Endothelial cell of umbilical vein (primary cell): ENCODE measurements at regions not wholly inside any gene's neighbourhood (a gene's known extent, or its start where the extent isn't known, plus 50 kb on each side); places are given as distances from the start of the nearest gene placed in this dataset.

Experiments used
- BruUV-seq: library from RNA; stranded (reverse); fragments of 400-500 nt; replicated peaks from 2 replicates; lab custom pipeline; 2021; lab: Mats Ljungman, UMichigan
- CTCF ChIA-PET: fragments of 300-600, 350-600 bp; sonication (Branson Sonifier 250); formaldehyde crosslinking; loops from one replicate; lab custom pipeline; 2021; ENCODE audit warnings: antibody characterized with exemption, inconsistent platforms; lab: Charles Lee
- POLR2A ChIA-PET: fragments of 300-600, 350-600 bp; sonication (Branson Sonifier 250); formaldehyde crosslinking; loops from one replicate; lab custom pipeline; 2021; ENCODE audit warnings: antibody characterized with exemption, inconsistent platforms; lab: Charles Lee
- DNase-seq: peaks from one replicate; pipeline ENCODE4 v3.0.0-alpha.2; 2011; ENCODE audit warnings: low read depth, low spot score
- FAIRE-seq: peaks from 2 replicates; lab custom pipeline; 2011; peaks lifted over from hg19 to GRCh38; lab: Jason Lieb, UNC
- H2AFZ ChIP-seq: 2 replicates; pipeline ENCODE4 v1.6.0; 2012; ENCODE audit warnings: low read depth, low read length, control low read depth, inconsistent platforms
- H3K27ac ChIP-seq: 2 replicates; pipeline ENCODE4 v1.5.1; 2011; ENCODE audit warnings: low read depth, mild to moderate bottlenecking, control low read depth, low read length, moderate library complexity; ENCODE audit not compliant: insufficient read depth
- H3K27me3 ChIP-seq, 2 experiments: 2 replicates each; pipeline versions ENCODE4 v1.6.0 to v1.6.1; 2011; ENCODE audit warnings: low read length in 2 of 2, mixed read lengths in 1 of 2; ENCODE audit not compliant: control insufficient read depth in 2 of 2, insufficient read depth in 2 of 2
- H3K36me3 ChIP-seq, 2 experiments: 2 replicates in 1 of 2; 3 replicates in 1 of 2; pipeline ENCODE4 v1.5.1; 2011; ENCODE audit warnings: low read length in 2 of 2, mild to moderate bottlenecking in 1 of 2, moderate library complexity in 1 of 2; ENCODE audit not compliant: control insufficient read depth in 2 of 2, insufficient read depth in 2 of 2; ENCODE audit errors: extremely low read depth in 1 of 2
- H3K4me1 ChIP-seq: 3 replicates; pipeline ENCODE4 v1.5.1; 2011; ENCODE audit warnings: mild to moderate bottlenecking, low read length; ENCODE audit not compliant: control insufficient read depth, insufficient read depth; ENCODE audit errors: extremely low read depth
- H3K4me2 ChIP-seq: 2 replicates; pipeline ENCODE4 v1.6.1; 2011; ENCODE audit warnings: low read length, control low read depth, mixed read lengths; ENCODE audit not compliant: insufficient read depth
- H3K4me3 ChIP-seq, 3 experiments: fragments of 200-600 bp in 1 of 3; sonication (generic), shearing (Covaris generic) in 1 of 3; replicated peaks in 1 of 3; 2 replicates each; pipeline ENCODE4 v1.5.1; 2011 to 2016; ENCODE audit warnings: control low read depth in 3 of 3, low read length in 3 of 3, mild to moderate bottlenecking in 2 of 3, inconsistent platforms in 1 of 3, low read depth in 1 of 3, moderate library complexity in 1 of 3; ENCODE audit not compliant: insufficient read depth in 1 of 3
- H3K79me2 ChIP-seq: 2 replicates; pipeline ENCODE4 v1.6.0; 2012; ENCODE audit warnings: low read length, inconsistent platforms; ENCODE audit not compliant: control insufficient read depth, insufficient read depth
- H3K9ac ChIP-seq: replicated peaks from 2 replicates; pipeline ENCODE3; 2011; ENCODE audit warnings: low read length, control low read depth; ENCODE audit not compliant: insufficient read depth; ENCODE audit errors: extremely low read depth
- H3K9me1 ChIP-seq: replicated peaks from 3 replicates; pipeline ENCODE4 v1.6.0; 2011; ENCODE audit warnings: mild to moderate bottlenecking, low read length; ENCODE audit not compliant: control insufficient read depth, insufficient read depth; ENCODE audit errors: extremely low read depth
- H3K9me3 ChIP-seq: replicated peaks from 2 replicates; pipeline ENCODE4 v1.5.1; 2012; ENCODE audit warnings: low read length, inconsistent platforms; ENCODE audit not compliant: control insufficient read depth, insufficient read depth
- H4K20me1 ChIP-seq: replicated peaks from 2 replicates; pipeline ENCODE3; 2011; ENCODE audit warnings: mild to moderate bottlenecking, low read length; ENCODE audit not compliant: control insufficient read depth, insufficient read depth; ENCODE audit errors: extremely low read depth
- EZH2 ChIP-seq: IDR thresholded peaks from 2 replicates; pipeline ENCODE4 v1.6.1; 2012; ENCODE audit warnings: borderline replicate concordance, low read depth, mild to moderate bottlenecking, moderate library complexity, low read length, inconsistent platforms; ENCODE audit not compliant: severe bottlenecking
- FOS ChIP-seq: IDR thresholded peaks from 2 replicates; pipeline ENCODE4 v1.6.1; 2011; ENCODE audit warnings: mild to moderate bottlenecking, low read length, moderate library complexity, borderline replicate concordance; ENCODE audit not compliant: insufficient read depth
- GATA2 ChIP-seq: IDR thresholded peaks from 2 replicates; pipeline ENCODE4 v1.7.0; 2011; ENCODE audit warnings: low read depth, mild to moderate bottlenecking, moderate library complexity, mixed read lengths, low read length; ENCODE audit not compliant: insufficient read length, insufficient read depth
- JUN ChIP-seq: IDR thresholded peaks from 2 replicates; pipeline ENCODE4 v1.6.1; 2011; ENCODE audit warnings: borderline replicate concordance, low read depth; ENCODE audit not compliant: insufficient read length, insufficient read depth
- MAX ChIP-seq: IDR thresholded peaks from 2 replicates; pipeline ENCODE4 v1.6.1; 2011; ENCODE audit not compliant: insufficient read depth, insufficient read length
- MYC ChIP-seq: IDR thresholded peaks from one replicate; pipeline ENCODE4 v1.6.1; 2011; ENCODE audit warnings: mild to moderate bottlenecking, low read depth, low read length
- POLR2A ChIP-seq: IDR thresholded peaks from 2 replicates; pipeline ENCODE4 v1.6.1; 2012; ENCODE audit warnings: low read depth, mild to moderate bottlenecking, control low read depth, low read length
- POLR2AphosphoS5 ChIP-seq: IDR thresholded peaks from 2 replicates; pipeline ENCODE4 v1.6.1; 2012; ENCODE audit warnings: low read depth, mild to moderate bottlenecking, control low read depth, low read length, moderate library complexity; ENCODE audit not compliant: insufficient read depth
- dilution Hi-C: fragments of 300-500 bp; cut with MboI; formaldehyde crosslinking; loops from one replicate; pipeline ENCODE4 v1.15.0; 2019; ENCODE audit warnings: low sequenced_read_pairs; ENCODE audit not compliant: extremely low pct_ligation_motif_present
- intact Hi-C: fragments of 100-400 bp; cut with micrococcal nuclease; formaldehyde crosslinking; loops from one replicate; pipeline ENCODE4 v1.10.0; 2022
- TF ChIP-seq, protein P1 (sequence below), 2 donors: IDR thresholded peaks; 1 replicate in 1 of 2; 2 replicates in 1 of 2; pipeline ENCODE4 v1.5.1; 2011; ENCODE audit warnings: low read length in 2 of 2, mild to moderate bottlenecking in 2 of 2, moderate library complexity in 2 of 2, control low read depth in 1 of 2, inconsistent platforms in 1 of 2, low read depth in 1 of 2; ENCODE audit not compliant: insufficient read depth in 1 of 2; ENCODE audit errors: extremely low read depth in 1 of 2

- FAIRE-seq (peak; percentile 71), DNase-seq (peak; percentile 57)
- CTCF ChIA-PET, result interaction anchor here (1.2 to 2.1 kb wide), 6 partner anchors 13 to 540 kb away, joined by 3 to 7 read pairs (median 4); no protein-coding TSS in a partner anchor
- no peak overlapping the region for H3K4me3 ChIP-seq
- H3K9me1 ChIP-seq, result no peaks in the 10 kb centered on the region
- no peaks in the 10 kb centered on the region for H3K9me3 ChIP-seq
- no peaks in the 10 kb centered on the region for H3K79me2 ChIP-seq
- dilution Hi-C loops, result no loop called here
- peak overlapping the region; percentile 43 for H3K27ac ChIP-seq
- H3K4me1 ChIP-seq, result peaks cover 8% of the 10 kb centered on the region
- H4K20me1 ChIP-seq, result no peaks in the 10 kb centered on the region
- peak overlapping the region; percentile 17 for H3K4me2 ChIP-seq
- POLR2A ChIA-PET, result no interaction called here
- BruUV-seq, result no TSS peak
- no peaks in the 10 kb centered on the region for H3K36me3 ChIP-seq
- intact Hi-C loops, result no loop called here
- TF ChIP-seq, protein P1, sequence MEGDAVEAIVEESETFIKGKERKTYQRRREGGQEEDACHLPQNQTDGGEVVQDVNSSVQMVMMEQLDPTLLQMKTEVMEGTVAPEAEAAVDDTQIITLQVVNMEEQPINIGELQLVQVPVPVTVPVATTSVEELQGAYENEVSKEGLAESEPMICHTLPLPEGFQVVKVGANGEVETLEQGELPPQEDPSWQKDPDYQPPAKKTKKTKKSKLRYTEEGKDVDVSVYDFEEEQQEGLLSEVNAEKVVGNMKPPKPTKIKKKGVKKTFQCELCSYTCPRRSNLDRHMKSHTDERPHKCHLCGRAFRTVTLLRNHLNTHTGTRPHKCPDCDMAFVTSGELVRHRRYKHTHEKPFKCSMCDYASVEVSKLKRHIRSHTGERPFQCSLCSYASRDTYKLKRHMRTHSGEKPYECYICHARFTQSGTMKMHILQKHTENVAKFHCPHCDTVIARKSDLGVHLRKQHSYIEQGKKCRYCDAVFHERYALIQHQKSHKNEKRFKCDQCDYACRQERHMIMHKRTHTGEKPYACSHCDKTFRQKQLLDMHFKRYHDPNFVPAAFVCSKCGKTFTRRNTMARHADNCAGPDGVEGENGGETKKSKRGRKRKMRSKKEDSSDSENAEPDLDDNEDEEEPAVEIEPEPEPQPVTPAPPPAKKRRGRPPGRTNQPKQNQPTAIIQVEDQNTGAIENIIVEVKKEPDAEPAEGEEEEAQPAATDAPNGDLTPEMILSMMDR (IDR thresholded peaks at IDR 0.05; ENCODE audit: extremely low read depth in 1 of 2, insufficient read depth in 1 of 2, low read depth in 1 of 2, low read length in 2 of 2), result no peak
- no peak for TF ChIP-seq FOS
- TF ChIP-seq GATA2, result no peak
- no peak for TF ChIP-seq MYC
- no peak for TF ChIP-seq JUN
- TF ChIP-seq MAX, result no peak
- TF ChIP-seq EZH2, result no peak
- TF ChIP-seq POLR2AphosphoS5, result no peak
- TF ChIP-seq POLR2A, result no peak
- H3K9ac ChIP-seq, result peak overlapping the region; percentile 27
- peaks cover 0 to 2% of the 10 kb centered on the region in 2 experiments for H3K27me3 ChIP-seq
- peak overlapping the region; percentile 42 for H2AFZ ChIP-seq
Observed at GRCh38 chr1:218904416-218904815, 269.3 kb upstream of the LYPLAL1 start.
